HEK293 (cell line): ENCODE measurements at regions not wholly inside any gene's neighbourhood (a gene's known extent, or its start where the extent isn't known, plus 50 kb on each side); places are given as distances from the start of the nearest gene placed in this dataset.

Source experiments
- CTCF ChIA-PET: fragments of 350-600 bp; formaldehyde crosslinking; extraction: SDS; loops from one replicate; lab custom pipeline; 2021; ENCODE audit warnings: antibody characterized with exemption; lab: Yijun Ruan, JAX
- POLR2A ChIA-PET: fragments of 300-600 bp; formaldehyde crosslinking; extraction: SDS; loops from one replicate; lab custom pipeline; 2020; ENCODE audit warnings: antibody characterized with exemption, inconsistent platforms; lab: Yijun Ruan, JAX
- H3K27ac ChIP-seq: fragments of 200-500 bp; sonication (Bioruptor generic); 2 replicates; pipeline ENCODE4 v1.5.1; 2014; ENCODE audit warnings: low read depth, low read length, control low read depth, inconsistent platforms; ENCODE audit errors: extremely low read depth
- H3K36me3 ChIP-seq, 2 experiments: fragments of 200-500 bp in 1 of 2; sonication (Bioruptor generic) in 1 of 2; 1 replicate in 1 of 2; 2 replicates in 1 of 2; pipeline ENCODE4 v1.5.1; 2014 to 2017; ENCODE audit warnings: inconsistent platforms in 2 of 2, low read length in 2 of 2; ENCODE audit not compliant: control insufficient read depth in 2 of 2, insufficient read depth in 1 of 2
- H3K4me1 ChIP-seq: fragments of 200-500 bp; sonication (Bioruptor generic); 2 replicates; pipeline ENCODE4 v1.5.1; 2014; ENCODE audit warnings: mild to moderate bottlenecking, low read length, inconsistent platforms; ENCODE audit not compliant: control insufficient read depth, insufficient read depth
- H3K4me3 ChIP-seq: 2 replicates; pipeline ENCODE4 v1.5.1; 2011; ENCODE audit warnings: low read depth, mild to moderate bottlenecking, control low read depth, low read length, moderate library complexity
- H3K9me3 ChIP-seq: fragments of 200-500 bp; sonication (Bioruptor generic); 2 replicates; pipeline ENCODE4 v1.5.1; 2014; ENCODE audit warnings: low read depth, low read length, inconsistent platforms; ENCODE audit not compliant: control insufficient read depth, insufficient read depth
- BCL11A ChIP-seq: fragments of 450-650 bp; formaldehyde crosslinking; IDR thresholded peaks from 2 replicates; pipeline ENCODE4 v1.5.1; 2016; ENCODE audit warnings: low read depth, missing biosample characterization, missing genetic modification characterization
- MZF1 ChIP-seq: fragments of 450-650 bp; formaldehyde crosslinking; IDR thresholded peaks from 2 replicates; pipeline ENCODE4 v1.5.1; 2017; ENCODE audit warnings: missing biosample characterization, missing genetic modification characterization, borderline replicate concordance
- OSR2 ChIP-seq: fragments of 450-650 bp; formaldehyde crosslinking; IDR thresholded peaks from 2 replicates; pipeline ENCODE4 v1.5.1; 2016; ENCODE audit warnings: missing biosample characterization, missing genetic modification characterization
- SALL2 ChIP-seq: fragments of 450-650 bp; formaldehyde crosslinking; IDR thresholded peaks from 2 replicates; pipeline ENCODE4 v1.5.0; 2017; ENCODE audit warnings: missing biosample characterization, mild to moderate bottlenecking, missing genetic modification characterization, borderline replicate concordance
- TRIM28 ChIP-seq: IDR thresholded peaks from 2 replicates; pipeline ENCODE4 v1.6.1; 2011; ENCODE audit warnings: low read length, control low read depth, borderline replicate concordance
- YY1 ChIP-seq: fragments of 450-650 bp; formaldehyde crosslinking; IDR thresholded peaks from 2 replicates; pipeline ENCODE4 v1.5.1; 2018; ENCODE audit warnings: missing biosample characterization, missing genetic modification characterization
- ZNF221 ChIP-seq: fragments of 450-650 bp; formaldehyde crosslinking; IDR thresholded peaks from 2 replicates; pipeline ENCODE4 v1.5.1; 2017; ENCODE audit warnings: missing biosample characterization, missing genetic modification characterization, borderline replicate concordance
- ZNF23 ChIP-seq: fragments of 450-650 bp; formaldehyde crosslinking; IDR thresholded peaks from 2 replicates; pipeline ENCODE4 v1.5.1; 2016; ENCODE audit warnings: missing biosample characterization, missing genetic modification characterization, borderline replicate concordance
- ZNF324 ChIP-seq: fragments of 450-650 bp; formaldehyde crosslinking; IDR thresholded peaks from 2 replicates; pipeline ENCODE4 v1.5.1; 2016; ENCODE audit warnings: missing biosample characterization, missing genetic modification characterization
- ZNF37A ChIP-seq: fragments of 450-650 bp; IDR thresholded peaks from 2 replicates; pipeline ENCODE4 v1.5.1; 2018; ENCODE audit warnings: missing biosample characterization, missing genetic modification characterization
- ZNF544 ChIP-seq: fragments of 450-650 bp; formaldehyde crosslinking; IDR thresholded peaks from 2 replicates; pipeline ENCODE4 v1.5.0; 2017; ENCODE audit warnings: missing biosample characterization, missing genetic modification characterization
- ZNF549 ChIP-seq: fragments of 450-650 bp; IDR thresholded peaks from 2 replicates; pipeline ENCODE4 v1.5.1; 2018; ENCODE audit warnings: missing biosample characterization, missing genetic modification characterization, mild to moderate bottlenecking, inconsistent platforms, moderate library complexity
- ZNF558 ChIP-seq: fragments of 450-650 bp; formaldehyde crosslinking; IDR thresholded peaks from 2 replicates; pipeline ENCODE4 v1.5.1; 2016; ENCODE audit warnings: missing biosample characterization, missing genetic modification characterization
- ZNF701 ChIP-seq: fragments of 450-650 bp; formaldehyde crosslinking; IDR thresholded peaks from 2 replicates; pipeline ENCODE4 v1.5.1; 2016; ENCODE audit warnings: missing biosample characterization, missing genetic modification characterization
- ZNF76 ChIP-seq: fragments of 450-650 bp; formaldehyde crosslinking; IDR thresholded peaks from 2 replicates; pipeline ENCODE4; 2016; ENCODE audit warnings: low read depth, missing biosample characterization, missing genetic modification characterization, borderline replicate concordance
- ZXDB ChIP-seq: fragments of 450-650 bp; formaldehyde crosslinking; IDR thresholded peaks from 2 replicates; pipeline ENCODE4 v1.5.1; 2016; ENCODE audit warnings: missing biosample characterization, missing genetic modification characterization
- TF ChIP-seq, protein P1 (sequence below): fragments of 450-650 bp; formaldehyde crosslinking; IDR thresholded peaks from 2 replicates; pipeline ENCODE4 v1.5.1; 2016; ENCODE audit warnings: missing biosample characterization, missing genetic modification characterization, low read depth
- TF ChIP-seq, protein P2 (sequence below): fragments of 450-650 bp; formaldehyde crosslinking; IDR thresholded peaks from 2 replicates; pipeline ENCODE4 v1.5.1; 2016; ENCODE audit warnings: missing biosample characterization, missing genetic modification characterization
- TF ChIP-seq, protein P3 (sequence below): fragments of 450-650 bp; formaldehyde crosslinking; IDR thresholded peaks from 2 replicates; pipeline ENCODE4 v1.5.1; 2016; ENCODE audit warnings: missing biosample characterization, missing genetic modification characterization
- TF ChIP-seq, protein P4 (sequence below): fragments of 450-650 bp; formaldehyde crosslinking; IDR thresholded peaks from 2 replicates; pipeline ENCODE4 v1.5.1; 2017; ENCODE audit warnings: missing biosample characterization, missing genetic modification characterization
- TF ChIP-seq, protein P5 (sequence below): fragments of 450-650 bp; formaldehyde crosslinking; IDR thresholded peaks from 2 replicates; pipeline ENCODE4 v1.5.1; 2016; ENCODE audit warnings: missing biosample characterization, missing genetic modification characterization

DNA sequence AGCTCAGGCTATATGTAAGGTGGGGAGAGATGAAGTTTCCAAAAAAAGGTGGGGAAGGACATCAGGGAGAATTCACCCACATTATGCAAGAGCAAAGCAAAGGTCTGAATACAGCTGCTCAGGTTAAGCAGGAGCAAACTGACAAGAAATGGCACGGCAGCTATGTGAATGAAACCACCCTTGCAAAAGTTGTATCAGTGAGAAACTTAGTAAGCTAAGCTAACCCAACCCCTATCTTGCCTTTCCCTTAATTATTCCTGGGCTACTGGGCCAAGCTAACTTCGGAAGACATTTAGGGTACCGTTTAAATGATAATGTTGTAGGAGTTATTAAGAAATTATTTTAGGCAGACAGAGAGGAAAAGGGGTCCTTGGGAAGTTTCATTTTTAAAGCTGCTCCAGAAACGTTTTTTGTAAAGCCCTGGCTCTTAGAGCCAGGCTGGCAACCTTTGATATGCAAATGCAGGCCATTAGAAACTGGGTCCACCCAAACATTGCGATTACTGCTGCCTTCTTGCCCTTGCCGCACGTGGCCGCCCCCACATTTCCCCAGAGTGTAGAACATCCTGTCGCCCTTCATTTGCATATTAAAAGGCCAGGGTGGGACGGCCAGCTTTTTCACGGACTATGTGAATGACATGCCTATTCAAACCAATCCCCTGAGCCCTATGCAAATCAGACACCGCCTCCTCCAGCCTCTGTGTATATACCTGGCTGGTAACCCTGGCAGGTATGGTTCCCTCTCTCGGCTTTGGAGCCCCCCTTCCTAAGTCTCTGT is 60.5 kb upstream of the SAMD5 start:
- TF ChIP-seq, protein P1, sequence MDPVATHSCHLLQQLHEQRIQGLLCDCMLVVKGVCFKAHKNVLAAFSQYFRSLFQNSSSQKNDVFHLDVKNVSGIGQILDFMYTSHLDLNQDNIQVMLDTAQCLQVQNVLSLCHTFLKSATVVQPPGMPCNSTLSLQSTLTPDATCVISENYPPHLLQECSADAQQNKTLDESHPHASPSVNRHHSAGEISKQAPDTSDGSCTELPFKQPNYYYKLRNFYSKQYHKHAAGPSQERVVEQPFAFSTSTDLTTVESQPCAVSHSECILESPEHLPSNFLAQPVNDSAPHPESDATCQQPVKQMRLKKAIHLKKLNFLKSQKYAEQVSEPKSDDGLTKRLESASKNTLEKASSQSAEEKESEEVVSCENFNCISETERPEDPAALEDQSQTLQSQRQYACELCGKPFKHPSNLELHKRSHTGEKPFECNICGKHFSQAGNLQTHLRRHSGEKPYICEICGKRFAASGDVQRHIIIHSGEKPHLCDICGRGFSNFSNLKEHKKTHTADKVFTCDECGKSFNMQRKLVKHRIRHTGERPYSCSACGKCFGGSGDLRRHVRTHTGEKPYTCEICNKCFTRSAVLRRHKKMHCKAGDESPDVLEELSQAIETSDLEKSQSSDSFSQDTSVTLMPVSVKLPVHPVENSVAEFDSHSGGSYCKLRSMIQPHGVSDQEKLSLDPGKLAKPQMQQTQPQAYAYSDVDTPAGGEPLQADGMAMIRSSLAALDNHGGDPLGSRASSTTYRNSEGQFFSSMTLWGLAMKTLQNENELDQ, result no peak
- TF ChIP-seq ZNF76 (tag by site-specific recombination) (no peak), ZNF701 (tag by site-specific recombination) (no peak), ZNF23 (tag by site-specific recombination) (no peak), ZNF558 (no peak), SALL2 (tag by site-specific recombination) (no peak), ZNF324 (tag by site-specific recombination) (no peak), ZNF549 (tag by site-specific recombination) (no peak), ZNF221 (tag by site-specific recombination) (no peak), TRIM28 (no peak)
- TF ChIP-seq, protein P2, sequence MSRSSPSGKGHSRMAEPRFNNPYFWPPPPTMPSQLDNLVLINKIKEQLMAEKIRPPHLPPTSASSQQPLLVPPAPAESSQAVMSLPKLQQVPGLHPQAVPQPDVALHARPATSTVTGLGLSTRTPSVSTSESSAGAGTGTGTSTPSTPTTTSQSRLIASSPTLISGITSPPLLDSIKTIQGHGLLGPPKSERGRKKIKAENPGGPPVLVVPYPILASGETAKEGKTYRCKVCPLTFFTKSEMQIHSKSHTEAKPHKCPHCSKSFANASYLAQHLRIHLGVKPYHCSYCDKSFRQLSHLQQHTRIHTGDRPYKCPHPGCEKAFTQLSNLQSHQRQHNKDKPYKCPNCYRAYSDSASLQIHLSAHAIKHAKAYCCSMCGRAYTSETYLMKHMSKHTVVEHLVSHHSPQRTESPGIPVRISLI, result no peak
- TF ChIP-seq, protein P3, sequence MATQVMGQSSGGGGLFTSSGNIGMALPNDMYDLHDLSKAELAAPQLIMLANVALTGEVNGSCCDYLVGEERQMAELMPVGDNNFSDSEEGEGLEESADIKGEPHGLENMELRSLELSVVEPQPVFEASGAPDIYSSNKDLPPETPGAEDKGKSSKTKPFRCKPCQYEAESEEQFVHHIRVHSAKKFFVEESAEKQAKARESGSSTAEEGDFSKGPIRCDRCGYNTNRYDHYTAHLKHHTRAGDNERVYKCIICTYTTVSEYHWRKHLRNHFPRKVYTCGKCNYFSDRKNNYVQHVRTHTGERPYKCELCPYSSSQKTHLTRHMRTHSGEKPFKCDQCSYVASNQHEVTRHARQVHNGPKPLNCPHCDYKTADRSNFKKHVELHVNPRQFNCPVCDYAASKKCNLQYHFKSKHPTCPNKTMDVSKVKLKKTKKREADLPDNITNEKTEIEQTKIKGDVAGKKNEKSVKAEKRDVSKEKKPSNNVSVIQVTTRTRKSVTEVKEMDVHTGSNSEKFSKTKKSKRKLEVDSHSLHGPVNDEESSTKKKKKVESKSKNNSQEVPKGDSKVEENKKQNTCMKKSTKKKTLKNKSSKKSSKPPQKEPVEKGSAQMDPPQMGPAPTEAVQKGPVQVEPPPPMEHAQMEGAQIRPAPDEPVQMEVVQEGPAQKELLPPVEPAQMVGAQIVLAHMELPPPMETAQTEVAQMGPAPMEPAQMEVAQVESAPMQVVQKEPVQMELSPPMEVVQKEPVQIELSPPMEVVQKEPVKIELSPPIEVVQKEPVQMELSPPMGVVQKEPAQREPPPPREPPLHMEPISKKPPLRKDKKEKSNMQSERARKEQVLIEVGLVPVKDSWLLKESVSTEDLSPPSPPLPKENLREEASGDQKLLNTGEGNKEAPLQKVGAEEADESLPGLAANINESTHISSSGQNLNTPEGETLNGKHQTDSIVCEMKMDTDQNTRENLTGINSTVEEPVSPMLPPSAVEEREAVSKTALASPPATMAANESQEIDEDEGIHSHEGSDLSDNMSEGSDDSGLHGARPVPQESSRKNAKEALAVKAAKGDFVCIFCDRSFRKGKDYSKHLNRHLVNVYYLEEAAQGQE (tag by site-specific recombination), result no peak
- Histone ChIP-seq H3K9me3 (no peaks in the 10 kb centered on the region), H3K27ac (no peak overlapping the region), H3K4me3 (no peak overlapping the region), H3K4me1 (no peaks in the 10 kb centered on the region), H3K36me3 (no peaks in the 10 kb centered on the region)
- ChIA-PET POLR2A (no interaction called here), CTCF (no interaction called here)

DNA sequence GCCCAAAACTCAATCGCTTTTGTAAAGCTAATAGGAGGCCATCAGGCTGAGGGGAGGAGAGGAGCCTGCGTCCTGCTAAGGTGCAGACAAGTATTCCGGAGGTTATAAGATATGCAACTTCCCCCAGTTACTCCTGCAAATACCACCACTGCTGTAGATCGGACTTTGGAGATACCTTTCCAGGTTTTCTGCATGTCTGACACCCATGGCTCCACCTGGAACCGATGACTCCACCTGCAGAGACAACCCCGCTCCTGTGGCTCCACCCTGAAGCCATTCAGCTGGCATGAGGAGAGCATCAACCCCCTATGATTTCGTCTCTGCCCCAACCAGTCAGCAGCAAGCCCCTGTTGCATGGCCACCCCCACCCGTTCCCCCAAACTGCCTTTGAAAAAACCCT is 59.7 kb upstream of the SAMD5 start:
- no peaks in the 10 kb centered on the region for H3K4me1 ChIP-seq
- POLR2A ChIA-PET, result no interaction called here
- H3K9me3 ChIP-seq, result no peaks in the 10 kb centered on the region
- no peak for TF ChIP-seq SALL2 (tag by site-specific recombination)
- TF ChIP-seq ZNF37A, result no peak
- no peak for TF ChIP-seq ZNF544 (tag by site-specific recombination)
- TF ChIP-seq, protein P4, sequence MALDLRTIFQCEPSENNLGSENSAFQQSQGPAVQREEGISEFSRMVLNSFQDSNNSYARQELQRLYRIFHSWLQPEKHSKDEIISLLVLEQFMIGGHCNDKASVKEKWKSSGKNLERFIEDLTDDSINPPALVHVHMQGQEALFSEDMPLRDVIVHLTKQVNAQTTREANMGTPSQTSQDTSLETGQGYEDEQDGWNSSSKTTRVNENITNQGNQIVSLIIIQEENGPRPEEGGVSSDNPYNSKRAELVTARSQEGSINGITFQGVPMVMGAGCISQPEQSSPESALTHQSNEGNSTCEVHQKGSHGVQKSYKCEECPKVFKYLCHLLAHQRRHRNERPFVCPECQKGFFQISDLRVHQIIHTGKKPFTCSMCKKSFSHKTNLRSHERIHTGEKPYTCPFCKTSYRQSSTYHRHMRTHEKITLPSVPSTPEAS (tag by site-specific recombination), result no peak
- no peak for TF ChIP-seq BCL11A (tag by site-specific recombination)
- no peak for TF ChIP-seq ZNF76 (tag by site-specific recombination)
- no peak for TF ChIP-seq ZXDB (tag by site-specific recombination)
- no peak for TF ChIP-seq MZF1 (tag by site-specific recombination)
- no peak for TF ChIP-seq YY1
- no peak for TF ChIP-seq OSR2
- TF ChIP-seq, protein P5, sequence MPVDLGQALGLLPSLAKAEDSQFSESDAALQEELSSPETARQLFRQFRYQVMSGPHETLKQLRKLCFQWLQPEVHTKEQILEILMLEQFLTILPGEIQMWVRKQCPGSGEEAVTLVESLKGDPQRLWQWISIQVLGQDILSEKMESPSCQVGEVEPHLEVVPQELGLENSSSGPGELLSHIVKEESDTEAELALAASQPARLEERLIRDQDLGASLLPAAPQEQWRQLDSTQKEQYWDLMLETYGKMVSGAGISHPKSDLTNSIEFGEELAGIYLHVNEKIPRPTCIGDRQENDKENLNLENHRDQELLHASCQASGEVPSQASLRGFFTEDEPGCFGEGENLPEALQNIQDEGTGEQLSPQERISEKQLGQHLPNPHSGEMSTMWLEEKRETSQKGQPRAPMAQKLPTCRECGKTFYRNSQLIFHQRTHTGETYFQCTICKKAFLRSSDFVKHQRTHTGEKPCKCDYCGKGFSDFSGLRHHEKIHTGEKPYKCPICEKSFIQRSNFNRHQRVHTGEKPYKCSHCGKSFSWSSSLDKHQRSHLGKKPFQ (tag by site-specific recombination), result no peak
- TF ChIP-seq, all 188 proteins: peak for 0
- Histone ChIP-seq H3K4me3 (no peak overlapping the region), H3K36me3 (no peaks in the 10 kb centered on the region), H3K27ac (no peak overlapping the region)
- CTCF ChIA-PET, result interaction anchor here (0.6 kb wide), 1 partner anchor 20 kb away, joined by 3 read pairs; no protein-coding TSS in a partner anchor
